Right lobe of liver (tissue), 4 donors: ENCODE measurements at regions not wholly inside any gene's neighbourhood (a gene's known extent, or its start where the extent isn't known, plus 50 kb on each side); places are given as distances from the start of the nearest gene placed in this dataset.

ENCODE experiments used
- CTCF ChIP-seq, 4 donors: fragments of 200-600 bp in 3 of 4; fragments of 450-650 bp in 1 of 4; IDR thresholded peaks; one replicate each; pipeline versions ENCODE4 v1.5.1 to v1.8.0; 2016 to 2022; ENCODE audit warnings: antibody characterized with exemption in 4 of 4, mild to moderate bottlenecking in 2 of 4
- POLR2A ChIP-seq: fragments of 450-650 bp; IDR thresholded peaks from one replicate; pipeline ENCODE4 v1.6.1; 2017; ENCODE audit warnings: antibody characterized with exemption, mild to moderate bottlenecking
- donor health status: DM: no; HTN: no; CAD: no.
- donor health status: DM: no; HTN: no; CAD: no.
- donor health status: DM: no; HTN: yes; CAD: no.

- no peak for TF ChIP-seq CTCF (IDR thresholded peaks at IDR 0.05)
- TF ChIP-seq POLR2A, result no peak
Observed at GRCh38 chr18:55878224-55878623, 290.2 kb upstream of the TCF4 start.
